ENCODE measurements at regions not wholly inside any gene's neighbourhood (a gene's known extent, or its start where the extent isn't known, plus 50 kb on each side); places are given as distances from the start of the nearest gene placed in this dataset.

- H3K9me3 ChIP-seq, result no peaks in the 10 kb centered on the region
- no peak for DNase-seq
- no peaks in the 10 kb centered on the region for H3K36me3 ChIP-seq
- no peak overlapping the region for H3K4me3 ChIP-seq
- no peak overlapping the region for H3K27ac ChIP-seq
- in situ Hi-C loops (cut with MboI; ENCODE audit: low pct_ligation_motif_present in 1 of 4, low pct_unique_long_range_greater_than_20kb in 1 of 4, low sequenced_read_pairs in 3 of 4) (no loop called here), intact Hi-C loops (cut with DNase I; ENCODE audit: low total_unique reads) (no loop called here)
- TF ChIP-seq EP300 (IDR thresholded peaks at IDR 0.05; ENCODE audit: low read depth) (no peak), CTCF (IDR thresholded peaks at IDR 0.05) (no peak), POLR2A (IDR thresholded peaks at IDR 0.05) (no peak), POLR2AphosphoS5 (IDR thresholded peaks at IDR 0.05) (no peak)
- H3K27me3 ChIP-seq, result no peaks in the 10 kb centered on the region
- H3K4me1 ChIP-seq, result no peaks in the 10 kb centered on the region
- 61 to 74% methylated on average over 4 of the region's 4 CpGs for WGBS, 2 donors (ENCODE audit: low coverage in 1 of 2)
Observed at GRCh38 chr3:95615592-95616310, 1198.6 kb upstream of the EPHA6 start.

DNA sequence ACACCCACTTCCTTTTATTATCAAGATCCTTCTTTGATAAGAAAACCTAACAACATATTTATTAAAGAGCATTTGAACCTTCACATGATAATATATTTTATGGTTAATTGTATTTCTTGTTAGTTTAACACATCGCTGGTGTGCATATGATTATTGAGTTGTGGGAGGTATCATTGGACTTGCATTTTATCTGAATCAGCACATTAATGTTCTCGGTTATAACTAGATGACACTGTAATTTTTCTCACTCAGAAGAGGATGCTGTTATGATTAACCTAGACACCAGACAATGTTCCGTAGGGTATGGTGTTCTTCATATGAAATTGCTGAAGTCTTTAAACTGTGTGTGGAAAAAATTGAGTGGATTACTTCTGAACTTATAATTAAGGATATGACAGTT is 1188.3 kb upstream of the EPHA6 start:
- Histone ChIP-seq H3K4me1 (no peaks in the 10 kb centered on the region), H3K27me3 (no peaks in the 10 kb centered on the region), H3K36me3 (no peaks in the 10 kb centered on the region), H3K27ac (no peak overlapping the region), H3K4me3 (no peak overlapping the region), H3K9me3 (no peaks in the 10 kb centered on the region)
- in situ Hi-C loops (cut with MboI; ENCODE audit: low pct_ligation_motif_present in 1 of 4, low pct_unique_long_range_greater_than_20kb in 1 of 4, low sequenced_read_pairs in 3 of 4) (no loop called here), intact Hi-C loops (cut with DNase I; ENCODE audit: low total_unique reads) (no loop called here)
- TF ChIP-seq CTCF (IDR thresholded peaks at IDR 0.05) (no peak), POLR2AphosphoS5 (IDR thresholded peaks at IDR 0.05) (no peak), POLR2A (IDR thresholded peaks at IDR 0.05) (no peak), EP300 (IDR thresholded peaks at IDR 0.05; ENCODE audit: low read depth) (no peak)
- WGBS, 2 donors (ENCODE audit: low coverage in 1 of 2), result 84 to 100% methylated on average over 2 to 3 of the region's 3 CpGs
- no peak for DNase-seq

DNA sequence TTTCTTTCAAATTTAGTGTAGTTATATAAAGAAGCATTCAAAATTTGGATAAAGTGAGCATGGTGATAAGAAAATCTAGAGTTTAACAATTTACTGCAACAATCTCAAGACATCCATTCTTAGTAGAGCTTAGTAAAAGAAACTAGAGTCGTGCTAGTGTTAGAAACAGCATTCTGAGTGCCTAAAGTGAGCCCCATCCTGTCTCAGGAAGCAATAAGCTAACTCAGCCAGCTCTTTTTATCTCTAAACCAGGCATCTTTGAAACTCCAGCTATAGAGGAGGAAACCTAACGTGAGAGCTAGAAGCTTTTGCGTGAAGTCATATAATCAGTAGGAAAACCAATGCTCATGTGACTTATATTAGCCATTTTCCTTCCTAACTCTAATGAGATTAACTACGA is 1187.1 kb upstream of the EPHA6 start:
- Histone ChIP-seq H3K27ac (no peak overlapping the region), H3K4me3 (no peak overlapping the region), H3K9me3 (no peaks in the 10 kb centered on the region), H3K36me3 (no peaks in the 10 kb centered on the region), H3K27me3 (no peaks in the 10 kb centered on the region), H3K4me1 (no peaks in the 10 kb centered on the region)
- TF ChIP-seq POLR2A (IDR thresholded peaks at IDR 0.05) (no peak), POLR2AphosphoS5 (IDR thresholded peaks at IDR 0.05) (no peak), CTCF (IDR thresholded peaks at IDR 0.05) (no peak), EP300 (IDR thresholded peaks at IDR 0.05; ENCODE audit: low read depth) (no peak)
- in situ Hi-C loops (cut with MboI; ENCODE audit: low pct_ligation_motif_present in 1 of 4, low pct_unique_long_range_greater_than_20kb in 1 of 4, low sequenced_read_pairs in 3 of 4), result no loop called here
- 54% methylated on average over 4 of the region's 4 CpGs for WGBS, 2 donors (ENCODE audit: low coverage in 1 of 2)
- no peak for DNase-seq
- intact Hi-C loops (cut with DNase I; ENCODE audit: low total_unique reads), result no loop called here

DNA sequence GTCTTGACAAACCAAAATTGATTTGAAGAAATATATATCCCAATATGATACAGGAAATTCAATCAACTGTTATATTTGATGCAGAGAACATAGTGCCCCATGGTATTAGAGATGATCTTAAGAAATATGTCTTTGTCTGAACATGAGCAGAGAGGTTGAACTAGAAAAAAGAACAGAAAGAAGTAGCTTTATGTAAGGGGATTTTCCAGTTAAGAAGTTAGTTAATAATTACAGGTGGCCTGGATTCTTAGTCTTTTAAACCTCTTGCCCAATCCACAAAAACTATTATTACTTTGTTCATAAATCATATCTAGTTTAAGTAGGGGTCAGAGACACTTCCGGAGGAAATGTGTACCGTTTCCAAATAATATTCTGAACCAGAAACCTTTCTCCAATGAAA is 1186.7 kb upstream of the EPHA6 start:
- H3K4me1 ChIP-seq, result no peaks in the 10 kb centered on the region
- no peaks in the 10 kb centered on the region for H3K27me3 ChIP-seq
- no peak overlapping the region for H3K27ac ChIP-seq
- no peak for TF ChIP-seq CTCF (IDR thresholded peaks at IDR 0.05)
- no peak for TF ChIP-seq POLR2A (IDR thresholded peaks at IDR 0.05)
- no peak for TF ChIP-seq EP300 (IDR thresholded peaks at IDR 0.05; ENCODE audit: low read depth)
- no peak for TF ChIP-seq POLR2AphosphoS5 (IDR thresholded peaks at IDR 0.05)
- H3K36me3 ChIP-seq, result no peaks in the 10 kb centered on the region
- WGBS, 2 donors (ENCODE audit: low coverage in 1 of 2), result 7 to 58% methylated on average over 2 of the region's 2 CpGs
- no peak overlapping the region for H3K4me3 ChIP-seq
- H3K9me3 ChIP-seq, result no peaks in the 10 kb centered on the region
- in situ Hi-C loops (cut with MboI; ENCODE audit: low pct_ligation_motif_present in 1 of 4, low pct_unique_long_range_greater_than_20kb in 1 of 4, low sequenced_read_pairs in 3 of 4), result no loop called here
- DNase-seq, result no peak
- intact Hi-C loops (cut with DNase I; ENCODE audit: low total_unique reads), result no loop called here

All from transverse colon (tissue), 4 donors.